Type B pancreatic cell (in vitro differentiated cells): ENCODE measurements at regions not wholly inside any gene's neighbourhood (a gene's known extent, or its start where the extent isn't known, plus 50 kb on each side); places are given as distances from the start of the nearest gene placed in this dataset.

ENCODE experiments used
- DNase-seq: peaks from one replicate; pipeline ENCODE4 v3.0.0; 2021; ENCODE audit warnings: mixed read lengths; ENCODE audit not compliant: unreplicated experiment; ENCODE audit errors: extremely low spot score
- H3K27ac Mint-ChIP-seq: 2 replicates; pipeline ENCODE4 v1.8.0; 2021; ENCODE audit warnings: mild to moderate bottlenecking, mixed read lengths
- H3K27me3 Mint-ChIP-seq: 2 replicates; pipeline ENCODE4 v1.8.0; 2021; ENCODE audit warnings: mixed read lengths
- H3K36me3 Mint-ChIP-seq: 2 replicates; pipeline ENCODE4 v1.8.0; 2021; ENCODE audit warnings: mixed read lengths
- H3K4me1 Mint-ChIP-seq: one replicate; pipeline ENCODE4 v1.8.0; 2021; ENCODE audit warnings: mixed read lengths; ENCODE audit not compliant: unreplicated experiment
- H3K4me3 Mint-ChIP-seq: 2 replicates; pipeline ENCODE4 v1.8.0; 2021; ENCODE audit warnings: mild to moderate bottlenecking, mixed read lengths
- H3K9me3 Mint-ChIP-seq: 2 replicates; pipeline ENCODE4 v1.8.0; 2021; ENCODE audit warnings: mixed read lengths
- CTCF ChIP-seq: fragments of 200-600 bp; sonication (generic); conservative IDR thresholded peaks from 2 replicates; pipeline ENCODE4 v1.5.0; 2021; ENCODE audit warnings: antibody characterized with exemption, mild to moderate bottlenecking

- H3K36me3 Mint-ChIP-seq: no peaks in the 10 kb centered on the region
- no peak for TF ChIP-seq CTCF
- H3K4me1 Mint-ChIP-seq: no peaks in the 10 kb centered on the region
- H3K27ac Mint-ChIP-seq: no peak overlapping the region
- DNase-seq: no peak
- no peaks in the 10 kb centered on the region for H3K27me3 Mint-ChIP-seq
- H3K4me3 Mint-ChIP-seq: no peak overlapping the region
- no peaks in the 10 kb centered on the region for H3K9me3 Mint-ChIP-seq
Measured at GRCh38 chr21:27595716-27596115, 628.8 kb upstream of the ADAMTS5 start.

GRCh38 chr21:27590271-27590670 is 623.4 kb upstream of the ADAMTS5 start:
- DNase-seq: no peak
- no peak for TF ChIP-seq CTCF
- H3K27ac Mint-ChIP-seq: no peak overlapping the region
- H3K27me3 Mint-ChIP-seq: no peaks in the 10 kb centered on the region
- no peak overlapping the region for H3K4me3 Mint-ChIP-seq
- no peaks in the 10 kb centered on the region for H3K9me3 Mint-ChIP-seq
- no peaks in the 10 kb centered on the region for H3K36me3 Mint-ChIP-seq
- no peaks in the 10 kb centered on the region for H3K4me1 Mint-ChIP-seq

- no peak for TF ChIP-seq CTCF
- H3K36me3 Mint-ChIP-seq: no peaks in the 10 kb centered on the region
- no peak for DNase-seq
- H3K4me1 Mint-ChIP-seq: no peaks in the 10 kb centered on the region
- no peaks in the 10 kb centered on the region for H3K9me3 Mint-ChIP-seq
- H3K4me3 Mint-ChIP-seq: no peak overlapping the region
- no peak overlapping the region for H3K27ac Mint-ChIP-seq
- H3K27me3 Mint-ChIP-seq: no peaks in the 10 kb centered on the region
Measured at GRCh38 chr21:27589781-27590180, 622.9 kb upstream of the ADAMTS5 start.

- no peaks in the 10 kb centered on the region for H3K36me3 Mint-ChIP-seq
- H3K9me3 Mint-ChIP-seq: no peaks in the 10 kb centered on the region
- DNase-seq: no peak
- TF ChIP-seq CTCF: no peak
- no peak overlapping the region for H3K27ac Mint-ChIP-seq
- no peak overlapping the region for H3K4me3 Mint-ChIP-seq
- H3K4me1 Mint-ChIP-seq: no peaks in the 10 kb centered on the region
- H3K27me3 Mint-ChIP-seq: no peaks in the 10 kb centered on the region
Measured at GRCh38 chr21:27586986-27587385, 620.1 kb upstream of the ADAMTS5 start.

GRCh38 chr21:27586326-27586725 is 619.4 kb upstream of the ADAMTS5 start:
- H3K4me1 Mint-ChIP-seq: no peaks in the 10 kb centered on the region
- no peak for TF ChIP-seq CTCF

GRCh38 chr21:27584256-27584655 is 617.4 kb upstream of the ADAMTS5 start:
- no peak for TF ChIP-seq CTCF
- H3K27me3 Mint-ChIP-seq: no peaks in the 10 kb centered on the region
- DNase-seq: no peak
- peaks cover 4% of the 10 kb centered on the region for H3K9me3 Mint-ChIP-seq
- no peaks in the 10 kb centered on the region for H3K36me3 Mint-ChIP-seq
- H3K4me1 Mint-ChIP-seq: no peaks in the 10 kb centered on the region
- no peak overlapping the region for H3K4me3 Mint-ChIP-seq
- H3K27ac Mint-ChIP-seq: no peak overlapping the region

More at GRCh38 chr21:27586326-27586725, 619.4 kb upstream of the ADAMTS5 start:
- no peaks in the 10 kb centered on the region for H3K9me3 Mint-ChIP-seq
- no peak for DNase-seq
- no peaks in the 10 kb centered on the region for H3K36me3 Mint-ChIP-seq
- H3K27ac Mint-ChIP-seq: no peak overlapping the region
- H3K27me3 Mint-ChIP-seq: no peaks in the 10 kb centered on the region
- no peak overlapping the region for H3K4me3 Mint-ChIP-seq
